CD4-positive, CD25-positive, alpha-beta regulatory T cell (primary cell): ENCODE measurements at regions not wholly inside any gene's neighbourhood (a gene's known extent, or its start where the extent isn't known, plus 50 kb on each side); places are given as distances from the start of the nearest gene placed in this dataset.

Experiments
- ATAC-seq, 2 donors: fragments of 150-1000 bp; cut with Tn5 transposase; one replicate each; pipeline ENCODE4 v1.10.0; 2021; ENCODE audit warnings: low read depth in 2 of 2, moderate number of reproducible peaks in 2 of 2, moderate library complexity in 1 of 2
- DNase-seq, 3 donors: peaks; one replicate each; pipeline versions ENCODE4 v3.0.0 to v3.0.0-alpha.2; 2012 to 2022; ENCODE audit warnings: mixed read lengths in 1 of 3
- H3K27ac ChIP-seq: one replicate; pipeline ENCODE4 v1.7.0; 2013; ENCODE audit warnings: mild to moderate bottlenecking, low read length; ENCODE audit not compliant: insufficient read depth, poor library complexity, severe bottlenecking
- H3K27me3 ChIP-seq: one replicate; pipeline ENCODE4 v1.7.0; 2013; ENCODE audit warnings: low read length; ENCODE audit not compliant: control insufficient read depth, insufficient read depth
- H3K36me3 ChIP-seq: one replicate; pipeline ENCODE4 v1.7.0; 2013; ENCODE audit warnings: mild to moderate bottlenecking, low read length, moderate library complexity; ENCODE audit not compliant: control insufficient read depth, insufficient read depth
- H3K4me1 ChIP-seq: 2 replicates; pipeline ENCODE4 v1.7.0; 2013; ENCODE audit warnings: mild to moderate bottlenecking, low read length; ENCODE audit not compliant: insufficient read depth, control insufficient read depth, poor library complexity, severe bottlenecking
- H3K4me3 ChIP-seq: one replicate; pipeline ENCODE4 v1.7.0; 2013; ENCODE audit warnings: low read depth, mild to moderate bottlenecking, low read length, moderate library complexity
- H3K9me3 ChIP-seq, 2 experiments: 1 replicate in 1 of 2; 2 replicates in 1 of 2; pipeline ENCODE4 v1.7.0; 2013; ENCODE audit warnings: low read length in 2 of 2, mild to moderate bottlenecking in 1 of 2, moderate library complexity in 1 of 2; ENCODE audit not compliant: control insufficient read depth in 2 of 2
- H3K27ac Mint-ChIP-seq, 3 donors: one replicate each; pipeline ENCODE4 v1.8.0; 2020 to 2022; ENCODE audit warnings: mild to moderate bottlenecking in 3 of 3, mixed read lengths in 3 of 3, moderate library complexity in 2 of 3
- H3K27me3 Mint-ChIP-seq: one replicate; pipeline ENCODE4 v1.8.0; 2022; ENCODE audit warnings: mild to moderate bottlenecking, mixed read lengths
- H3K36me3 Mint-ChIP-seq: one replicate; pipeline ENCODE4 v1.8.0; 2020; ENCODE audit warnings: mixed read lengths
- H3K4me1 Mint-ChIP-seq, 4 donors: one replicate each; pipeline ENCODE4 v1.8.0; 2020 to 2022; ENCODE audit warnings: mixed read lengths in 4 of 4, mild to moderate bottlenecking in 1 of 4
- H3K4me3 Mint-ChIP-seq, 4 donors: one replicate each; pipeline ENCODE4 v1.8.0; 2020 to 2022; ENCODE audit warnings: mild to moderate bottlenecking in 4 of 4, mixed read lengths in 4 of 4, moderate library complexity in 3 of 4
- H3K9me3 Mint-ChIP-seq, 7 donors: one replicate each; pipeline ENCODE4 v1.8.0; 2020 to 2022; ENCODE audit warnings: mixed read lengths in 7 of 7, mild to moderate bottlenecking in 3 of 7, moderate library complexity in 2 of 7

DNA sequence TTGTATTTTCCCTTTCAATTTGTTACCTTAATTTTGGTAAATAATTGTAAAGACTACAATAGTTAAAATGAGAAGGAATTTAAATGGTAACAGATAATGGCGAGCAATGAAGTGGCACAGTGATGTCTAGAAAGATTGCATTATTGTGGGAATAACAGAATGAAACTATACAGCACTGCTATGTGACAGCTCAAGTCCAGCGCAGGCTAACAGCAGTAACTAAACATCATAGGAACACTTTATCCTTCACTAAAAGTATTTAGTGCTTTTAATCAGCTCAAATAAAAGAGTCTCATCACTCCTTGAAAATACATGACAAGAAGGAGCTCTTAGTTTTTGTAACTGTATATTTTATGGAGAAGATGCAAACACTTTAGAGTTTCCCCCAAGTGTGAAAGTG is 190.8 kb downstream of the TENT5A start:
- Mint-ChIP-seq H3K36me3 (no peaks in the 10 kb centered on the region), H3K27ac (no peak overlapping the region)

DNA sequence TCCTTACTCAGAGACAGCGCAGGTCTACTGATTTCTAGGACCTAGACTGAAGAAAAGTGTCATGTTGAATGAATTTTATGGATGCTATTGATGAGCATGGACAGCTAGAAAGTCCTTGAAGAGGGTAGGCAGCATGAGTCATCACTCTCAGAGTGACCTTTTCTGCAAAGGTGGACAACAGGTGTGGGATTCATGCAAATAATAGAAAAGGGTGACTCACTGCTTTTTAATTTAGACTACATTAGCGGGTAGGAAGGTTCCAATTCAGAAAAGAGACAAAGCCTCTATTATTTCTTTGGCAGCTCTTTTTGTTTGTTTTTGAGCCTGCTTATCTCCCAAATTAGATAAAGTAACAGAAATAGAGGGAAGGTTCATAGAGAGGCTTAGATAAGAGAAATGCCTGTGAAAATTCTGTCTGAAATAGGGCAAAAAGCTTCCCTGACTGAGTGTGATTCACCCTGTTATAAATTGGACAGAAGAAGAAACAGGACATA is 191.4 kb downstream of the TENT5A start:
- H3K4me3 ChIP-seq = no peak overlapping the region
- no peaks in the 10 kb centered on the region for H3K27me3 ChIP-seq
- Mint-ChIP-seq H3K27me3 (no peaks in the 10 kb centered on the region), H3K4me1 (no peaks in the 10 kb centered on the region), H3K9me3 (peaks cover 0 to 2% (median 0%) of the 10 kb centered on the region in 7 donors), H3K36me3 (no peaks in the 10 kb centered on the region), H3K4me3 (no peak overlapping the region), H3K27ac (no peak overlapping the region)
- no peaks in the 10 kb centered on the region for H3K36me3 ChIP-seq
- DNase-seq = no peak
- no peak overlapping the region for H3K27ac ChIP-seq
- H3K9me3 ChIP-seq = no peaks in the 10 kb centered on the region
- ATAC-seq = no peak
- no peaks in the 10 kb centered on the region for H3K4me1 ChIP-seq

More for the DNA sequence above, 190.8 kb downstream of the TENT5A start:
- no peaks in the 10 kb centered on the region for H3K4me1 Mint-ChIP-seq
- no peak for DNase-seq
- H3K4me1 ChIP-seq = no peaks in the 10 kb centered on the region
- ATAC-seq = no peak
- no peaks in the 10 kb centered on the region for H3K27me3 ChIP-seq
- no peaks in the 10 kb centered on the region for H3K27me3 Mint-ChIP-seq
- H3K36me3 ChIP-seq = no peaks in the 10 kb centered on the region
- no peak overlapping the region for H3K27ac ChIP-seq
- H3K9me3 ChIP-seq = no peaks in the 10 kb centered on the region
- H3K4me3 ChIP-seq = no peak overlapping the region
- H3K9me3 Mint-ChIP-seq = peaks cover 0 to 2% (median 0%) of the 10 kb centered on the region in 7 donors
- no peak overlapping the region for H3K4me3 Mint-ChIP-seq

DNA sequence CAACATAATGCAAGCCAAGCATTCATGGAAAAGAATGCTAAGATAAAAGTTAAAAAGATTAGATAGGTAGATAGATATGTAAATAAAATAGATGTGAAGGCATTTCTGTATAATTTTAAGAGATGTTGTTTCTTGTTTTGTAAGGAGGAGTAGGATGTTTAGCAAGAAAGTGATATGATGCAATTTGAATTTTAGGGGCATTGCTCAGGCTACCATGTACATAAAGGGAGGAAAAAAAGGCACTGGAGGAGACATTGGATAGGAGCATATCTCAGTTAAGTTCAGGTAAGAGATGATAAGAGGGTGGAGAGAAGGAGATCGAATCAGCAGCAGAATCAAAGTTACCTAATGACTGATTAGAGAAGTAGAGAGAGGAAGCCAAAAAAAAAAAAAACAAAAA is 194.7 kb downstream of the TENT5A start:
- no peaks in the 10 kb centered on the region for H3K36me3 Mint-ChIP-seq
- H3K27me3 ChIP-seq = no peaks in the 10 kb centered on the region
- H3K27ac Mint-ChIP-seq = no peak overlapping the region
- no peaks in the 10 kb centered on the region for H3K4me1 ChIP-seq
- no peak overlapping the region for H3K4me3 Mint-ChIP-seq
- H3K4me3 ChIP-seq = no peak overlapping the region
- no peak for DNase-seq
- peaks cover 4% of the 10 kb centered on the region for H3K27me3 Mint-ChIP-seq
- no peaks in the 10 kb centered on the region for H3K9me3 ChIP-seq
- no peaks in the 10 kb centered on the region for H3K36me3 ChIP-seq
- no peaks in the 10 kb centered on the region for H3K4me1 Mint-ChIP-seq
- ATAC-seq = no peak
- no peak overlapping the region for H3K27ac ChIP-seq
- H3K9me3 Mint-ChIP-seq = peaks cover 0 to 5% (median 1%) of the 10 kb centered on the region in 7 donors

DNA sequence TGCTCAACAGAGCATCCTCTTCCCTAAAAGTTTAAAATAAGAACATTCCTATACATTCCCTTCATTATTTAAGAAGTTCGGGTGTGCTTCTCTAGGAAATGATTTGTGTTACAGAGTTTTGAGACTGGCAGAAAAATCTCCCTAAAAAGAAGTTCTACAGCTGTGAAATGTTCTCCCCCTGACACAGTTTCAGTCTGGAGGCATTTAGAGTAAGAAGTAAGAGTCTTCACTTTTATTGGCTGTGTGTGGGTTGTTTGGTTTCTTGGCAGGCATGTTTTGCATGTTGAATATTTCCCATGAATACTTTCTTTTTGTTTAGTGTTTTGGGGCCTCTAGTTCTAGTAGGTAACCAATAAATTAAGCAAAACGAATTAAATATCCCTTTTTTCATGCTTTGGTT is 195.9 kb downstream of the TENT5A start:
- no peaks in the 10 kb centered on the region for H3K4me1 Mint-ChIP-seq
- H3K36me3 Mint-ChIP-seq = no peaks in the 10 kb centered on the region
- no peak overlapping the region for H3K27ac Mint-ChIP-seq
- no peak for ATAC-seq
- DNase-seq = no peak
- peaks cover 4% of the 10 kb centered on the region for H3K27me3 Mint-ChIP-seq
- no peaks in the 10 kb centered on the region for H3K36me3 ChIP-seq
- no peak overlapping the region for H3K4me3 Mint-ChIP-seq
- peaks cover 0 to 6% (median 2%) of the 10 kb centered on the region in 7 donors for H3K9me3 Mint-ChIP-seq
- no peaks in the 10 kb centered on the region for H3K4me1 ChIP-seq
- H3K27me3 ChIP-seq = no peaks in the 10 kb centered on the region
- H3K9me3 ChIP-seq = no peaks in the 10 kb centered on the region
- H3K4me3 ChIP-seq = no peak overlapping the region
- H3K27ac ChIP-seq = no peak overlapping the region

DNA sequence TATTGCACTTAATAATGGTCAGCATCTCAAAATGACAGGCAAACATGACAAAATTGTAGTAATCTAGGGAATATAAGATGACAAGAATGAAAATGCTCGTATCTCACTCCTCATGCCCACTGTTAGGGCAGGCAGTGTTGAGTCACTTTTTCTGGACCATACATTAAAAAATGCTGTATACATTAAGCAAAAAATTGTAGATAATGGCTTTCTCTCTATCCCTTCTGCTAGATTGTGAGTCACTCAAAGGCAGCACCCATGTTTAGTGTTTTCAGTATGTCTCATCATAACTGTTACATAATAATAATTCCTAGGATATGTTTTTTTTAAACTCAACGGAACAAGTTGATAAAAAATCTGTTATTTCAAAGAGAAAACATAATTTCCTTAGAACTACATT is 199.3 kb downstream of the TENT5A start:
- H3K9me3 Mint-ChIP-seq = peaks cover 1 to 16% (median 4%) of the 10 kb centered on the region in 7 donors
- peaks cover 4% of the 10 kb centered on the region for H3K27me3 Mint-ChIP-seq
- no peaks in the 10 kb centered on the region for H3K4me1 ChIP-seq
- H3K27ac ChIP-seq = no peak overlapping the region
- H3K4me3 Mint-ChIP-seq = no peak overlapping the region
- no peaks in the 10 kb centered on the region for H3K36me3 ChIP-seq
- no peak overlapping the region for H3K4me3 ChIP-seq
- ATAC-seq = no peak
- H3K9me3 ChIP-seq = no peaks in the 10 kb centered on the region
- H3K36me3 Mint-ChIP-seq = no peaks in the 10 kb centered on the region
- no peaks in the 10 kb centered on the region for H3K4me1 Mint-ChIP-seq
- DNase-seq = no peak
- H3K27me3 ChIP-seq = no peaks in the 10 kb centered on the region
- H3K27ac Mint-ChIP-seq = no peak overlapping the region

DNA sequence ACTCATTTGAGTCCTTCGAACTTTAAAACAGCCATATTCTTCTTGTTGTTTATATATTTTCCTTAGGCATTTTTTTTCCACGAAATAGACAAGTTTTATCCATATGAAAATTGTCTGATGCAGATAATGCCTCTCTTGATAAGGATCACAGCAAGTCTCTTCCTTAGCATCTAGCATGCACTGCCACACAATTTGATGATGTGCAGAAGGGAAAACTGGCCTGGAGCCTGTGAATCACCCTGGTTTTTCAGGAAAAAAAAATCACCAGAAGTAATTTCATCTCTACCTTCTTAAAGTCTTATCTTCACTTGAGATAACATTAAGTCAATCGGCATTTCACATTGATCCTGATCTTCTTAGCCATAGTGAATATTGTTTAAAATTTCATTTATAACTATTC is 199.8 kb downstream of the TENT5A start:
- Histone ChIP-seq H3K4me1 (no peaks in the 10 kb centered on the region), H3K27ac (no peak overlapping the region), H3K9me3 (no peaks in the 10 kb centered on the region), H3K27me3 (no peaks in the 10 kb centered on the region), H3K36me3 (no peaks in the 10 kb centered on the region), H3K4me3 (no peak overlapping the region)
- no peak for DNase-seq
- peaks cover 1 to 18% (median 4%) of the 10 kb centered on the region in 7 donors for H3K9me3 Mint-ChIP-seq
- no peak for ATAC-seq
- no peak overlapping the region for H3K4me3 Mint-ChIP-seq
- no peak overlapping the region for H3K27ac Mint-ChIP-seq
- no peaks in the 10 kb centered on the region for H3K4me1 Mint-ChIP-seq
- no peaks in the 10 kb centered on the region for H3K36me3 Mint-ChIP-seq
- peaks cover 4% of the 10 kb centered on the region for H3K27me3 Mint-ChIP-seq

DNA sequence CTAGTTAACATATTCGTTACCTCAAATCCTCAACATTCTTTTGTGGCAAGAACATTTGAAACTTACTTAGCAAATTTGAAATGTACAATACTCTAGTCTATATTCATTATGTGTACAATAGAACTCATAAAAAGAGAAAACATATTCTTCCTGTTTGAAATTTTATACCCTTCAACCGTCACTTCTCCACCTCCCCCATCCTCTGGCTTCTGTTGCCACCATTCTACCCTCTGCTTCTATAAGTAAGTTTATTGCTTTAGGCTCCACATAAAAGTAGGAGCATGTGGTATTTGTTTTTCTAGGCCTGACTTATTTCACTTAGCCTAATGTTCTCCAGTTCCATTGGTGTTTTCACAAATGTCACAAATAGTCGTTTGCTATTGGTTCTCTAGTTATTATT is 205.3 kb downstream of the TENT5A start:
- Histone ChIP-seq H3K4me3 (no peak overlapping the region), H3K36me3 (no peaks in the 10 kb centered on the region), H3K27ac (no peak overlapping the region), H3K27me3 (no peaks in the 10 kb centered on the region), H3K9me3 (no peaks in the 10 kb centered on the region), H3K4me1 (no peaks in the 10 kb centered on the region)
- H3K27me3 Mint-ChIP-seq = no peaks in the 10 kb centered on the region
- no peaks in the 10 kb centered on the region for H3K4me1 Mint-ChIP-seq
- ATAC-seq (no peak), DNase-seq (no peak)
- no peaks in the 10 kb centered on the region for H3K36me3 Mint-ChIP-seq
- H3K27ac Mint-ChIP-seq = no peak overlapping the region
- H3K9me3 Mint-ChIP-seq = peaks cover 0 to 16% (median 2%) of the 10 kb centered on the region in 7 donors
- no peak overlapping the region for H3K4me3 Mint-ChIP-seq

DNA sequence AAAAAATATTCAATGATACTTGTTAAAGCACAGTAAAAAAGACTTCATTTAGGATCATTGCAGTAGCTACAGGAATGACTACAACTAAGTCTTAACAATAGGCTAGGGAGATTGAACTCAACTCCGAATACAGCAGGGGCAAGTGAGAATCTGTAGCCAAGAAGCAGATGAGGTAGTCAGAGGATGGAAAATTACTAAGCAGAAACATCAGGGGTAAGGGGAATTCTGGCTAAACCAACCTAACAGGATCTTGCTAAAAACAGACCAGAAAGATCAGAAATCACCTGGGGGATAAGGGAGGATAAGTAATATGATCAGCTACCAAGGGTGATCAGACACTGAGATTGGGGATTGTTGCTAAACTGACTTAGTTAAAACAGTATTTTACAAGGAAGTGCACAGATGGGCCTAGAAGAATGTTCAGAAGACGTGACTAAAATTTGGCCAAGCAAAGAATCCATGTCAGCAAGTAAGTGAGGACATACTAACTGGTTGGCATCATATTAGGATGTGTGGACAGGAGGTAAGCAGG is 217.5 kb downstream of the TENT5A start:
- H3K36me3 Mint-ChIP-seq = no peaks in the 10 kb centered on the region
- H3K4me1 ChIP-seq = no peaks in the 10 kb centered on the region
- DNase-seq = no peak
- H3K9me3 ChIP-seq = no peaks in the 10 kb centered on the region
- no peak overlapping the region for H3K27ac Mint-ChIP-seq
- H3K4me3 ChIP-seq = no peak overlapping the region
- no peaks in the 10 kb centered on the region for H3K4me1 Mint-ChIP-seq
- peaks cover 2 to 25% (median 6%) of the 10 kb centered on the region in 7 donors for H3K9me3 Mint-ChIP-seq
- no peak overlapping the region for H3K4me3 Mint-ChIP-seq
- H3K27ac ChIP-seq = no peak overlapping the region
- no peaks in the 10 kb centered on the region for H3K27me3 ChIP-seq
- no peaks in the 10 kb centered on the region for H3K36me3 ChIP-seq
- ATAC-seq = no peak
- no peaks in the 10 kb centered on the region for H3K27me3 Mint-ChIP-seq
